ENCODE measurements at regions not wholly inside any gene's neighbourhood (a gene's known extent, or its start where the extent isn't known, plus 50 kb on each side); places are given as distances from the start of the nearest gene placed in this dataset.
"Not testable (repeated sequence)": the region's sequence is repeated elsewhere in the genome, so short reads cannot be mapped to it uniquely, and the experiment has no call there.

DNA sequence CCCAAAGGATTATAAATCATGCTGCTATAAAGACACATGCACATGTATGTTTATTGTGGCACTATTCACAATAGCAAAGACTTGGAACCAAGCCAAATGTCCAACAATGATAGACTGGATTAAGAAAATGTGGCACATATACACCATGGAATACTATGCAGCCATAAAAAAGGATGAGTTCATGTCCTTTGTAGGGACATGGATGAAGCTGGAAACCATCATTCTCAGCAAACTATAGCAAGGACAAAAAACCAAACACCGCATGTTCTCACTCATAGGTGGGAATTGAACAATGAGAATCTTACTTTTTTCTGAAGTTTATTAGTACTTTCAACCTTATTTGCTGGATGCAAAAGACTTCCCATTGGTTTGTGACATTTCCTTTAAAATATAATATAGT lies 101.0 kb upstream of the TBX18 start:
- TF ChIP-seq EZH2phosphoT487 (conservative IDR thresholded peaks at IDR 0.05; ENCODE audit: low read length), result not testable (repeated sequence)
- TF ChIP-seq, protein P1, sequence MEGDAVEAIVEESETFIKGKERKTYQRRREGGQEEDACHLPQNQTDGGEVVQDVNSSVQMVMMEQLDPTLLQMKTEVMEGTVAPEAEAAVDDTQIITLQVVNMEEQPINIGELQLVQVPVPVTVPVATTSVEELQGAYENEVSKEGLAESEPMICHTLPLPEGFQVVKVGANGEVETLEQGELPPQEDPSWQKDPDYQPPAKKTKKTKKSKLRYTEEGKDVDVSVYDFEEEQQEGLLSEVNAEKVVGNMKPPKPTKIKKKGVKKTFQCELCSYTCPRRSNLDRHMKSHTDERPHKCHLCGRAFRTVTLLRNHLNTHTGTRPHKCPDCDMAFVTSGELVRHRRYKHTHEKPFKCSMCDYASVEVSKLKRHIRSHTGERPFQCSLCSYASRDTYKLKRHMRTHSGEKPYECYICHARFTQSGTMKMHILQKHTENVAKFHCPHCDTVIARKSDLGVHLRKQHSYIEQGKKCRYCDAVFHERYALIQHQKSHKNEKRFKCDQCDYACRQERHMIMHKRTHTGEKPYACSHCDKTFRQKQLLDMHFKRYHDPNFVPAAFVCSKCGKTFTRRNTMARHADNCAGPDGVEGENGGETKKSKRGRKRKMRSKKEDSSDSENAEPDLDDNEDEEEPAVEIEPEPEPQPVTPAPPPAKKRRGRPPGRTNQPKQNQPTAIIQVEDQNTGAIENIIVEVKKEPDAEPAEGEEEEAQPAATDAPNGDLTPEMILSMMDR (IDR thresholded peaks at IDR 0.05; ENCODE audit: insufficient read depth, low read length, poor library complexity, severe bottlenecking), result not testable (repeated sequence)
